Lower leg skin (tissue), 3 donors: ENCODE measurements at regions not wholly inside any gene's neighbourhood (a gene's known extent, or its start where the extent isn't known, plus 50 kb on each side); places are given as distances from the start of the nearest gene placed in this dataset.

Experiments used
- POLR2A ChIP-seq, 2 donors: fragments of 450-650 bp; IDR thresholded peaks; one replicate each; pipeline ENCODE4 v1.6.1; 2016 to 2017; ENCODE audit warnings: antibody characterized with exemption in 2 of 2, mild to moderate bottlenecking in 1 of 2, moderate library complexity in 1 of 2
- TF ChIP-seq, protein P1 (sequence below), 3 donors: fragments of 450-650 bp; IDR thresholded peaks; one replicate each; pipeline ENCODE4 v1.5.1; 2016; ENCODE audit warnings: antibody characterized with exemption in 3 of 3, mild to moderate bottlenecking in 3 of 3, moderate library complexity in 2 of 3

DNA sequence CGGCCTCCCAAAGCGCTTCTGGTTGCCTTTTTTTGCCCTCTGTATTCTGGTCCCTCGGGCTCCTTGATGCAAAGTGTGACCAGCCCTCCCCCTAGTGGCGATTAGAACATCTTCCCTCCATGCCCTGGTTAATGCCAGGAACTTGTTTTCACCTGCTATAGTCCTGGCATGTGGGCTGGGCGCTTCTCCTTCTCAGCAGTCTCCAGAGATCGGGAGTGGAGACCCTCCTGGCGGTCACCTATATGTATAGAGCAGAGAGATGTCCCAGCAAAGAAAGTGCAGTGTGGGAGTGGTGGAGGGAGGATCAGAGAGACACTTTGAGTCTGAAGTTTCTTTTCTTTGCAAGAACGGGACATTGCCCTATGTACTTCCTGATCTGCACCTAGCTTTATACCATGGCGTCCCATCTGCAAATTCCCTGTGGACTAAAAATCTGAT lies 264.1 kb downstream of the OTUD1 start:
- TF ChIP-seq, protein P1, sequence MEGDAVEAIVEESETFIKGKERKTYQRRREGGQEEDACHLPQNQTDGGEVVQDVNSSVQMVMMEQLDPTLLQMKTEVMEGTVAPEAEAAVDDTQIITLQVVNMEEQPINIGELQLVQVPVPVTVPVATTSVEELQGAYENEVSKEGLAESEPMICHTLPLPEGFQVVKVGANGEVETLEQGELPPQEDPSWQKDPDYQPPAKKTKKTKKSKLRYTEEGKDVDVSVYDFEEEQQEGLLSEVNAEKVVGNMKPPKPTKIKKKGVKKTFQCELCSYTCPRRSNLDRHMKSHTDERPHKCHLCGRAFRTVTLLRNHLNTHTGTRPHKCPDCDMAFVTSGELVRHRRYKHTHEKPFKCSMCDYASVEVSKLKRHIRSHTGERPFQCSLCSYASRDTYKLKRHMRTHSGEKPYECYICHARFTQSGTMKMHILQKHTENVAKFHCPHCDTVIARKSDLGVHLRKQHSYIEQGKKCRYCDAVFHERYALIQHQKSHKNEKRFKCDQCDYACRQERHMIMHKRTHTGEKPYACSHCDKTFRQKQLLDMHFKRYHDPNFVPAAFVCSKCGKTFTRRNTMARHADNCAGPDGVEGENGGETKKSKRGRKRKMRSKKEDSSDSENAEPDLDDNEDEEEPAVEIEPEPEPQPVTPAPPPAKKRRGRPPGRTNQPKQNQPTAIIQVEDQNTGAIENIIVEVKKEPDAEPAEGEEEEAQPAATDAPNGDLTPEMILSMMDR (IDR thresholded peaks at IDR 0.05), result no peak
- no peak for TF ChIP-seq POLR2A (IDR thresholded peaks at IDR 0.05)
